ENCODE measurements at regions not wholly inside any gene's neighbourhood (a gene's known extent, or its start where the extent isn't known, plus 50 kb on each side); places are given as distances from the start of the nearest gene placed in this dataset.

GRCh38 chr2:116949249-116949648, 865.2 kb upstream of the DDX18 start:
- no peak for TF ChIP-seq TAF1 (IDR thresholded peaks at IDR 0.05; ENCODE audit: borderline replicate concordance, low read depth, low read length)
- no peak for TF ChIP-seq POLR2AphosphoS5 (IDR thresholded peaks at IDR 0.05; ENCODE audit: low read depth, low read length)
- no peak for TF ChIP-seq POLR2A (IDR thresholded peaks at IDR 0.05; ENCODE audit: low read depth, low read length)
